CD14-positive monocyte (primary cell): ENCODE measurements at regions not wholly inside any gene's neighbourhood (a gene's known extent, or its start where the extent isn't known, plus 50 kb on each side); places are given as distances from the start of the nearest gene placed in this dataset.

Experiments used
- DNase-seq, 3 donors: peaks; one replicate each; pipeline ENCODE4 v3.0.0-alpha.2; 2011 to 2022
- H2AFZ ChIP-seq: 2 replicates; pipeline ENCODE4 v1.6.0; 2012; ENCODE audit warnings: mild to moderate bottlenecking, low read depth, low read length, inconsistent platforms; ENCODE audit not compliant: insufficient read depth, poor library complexity, severe bottlenecking
- H3K27ac ChIP-seq, 2 donors: 1 replicate in 1 of 2; 2 replicates in 1 of 2; pipeline ENCODE4 v1.5.1; 2012 to 2013; ENCODE audit warnings: low read length in 2 of 2, control low read depth in 1 of 2, inconsistent platforms in 1 of 2, low read depth in 1 of 2, mild to moderate bottlenecking in 1 of 2
- H3K27me3 ChIP-seq, 2 donors: one replicate each; pipeline versions ENCODE4 v1.6.0 to v1.6.1; 2011 to 2013; ENCODE audit warnings: low read length in 2 of 2; ENCODE audit not compliant: control insufficient read depth in 2 of 2, insufficient read depth in 2 of 2
- H3K36me3 ChIP-seq, 2 donors: replicated peaks in 1 of 2; 1 replicate in 1 of 2; 2 replicates in 1 of 2; pipeline versions ENCODE4 v1.5.1 to v1.6.1; 2012 to 2013; ENCODE audit warnings: low read length in 2 of 2, control low read depth in 1 of 2, inconsistent platforms in 1 of 2, mild to moderate bottlenecking in 1 of 2; ENCODE audit not compliant: insufficient read depth in 2 of 2, control insufficient read depth in 1 of 2
- H3K4me1 ChIP-seq, 2 donors: 1 replicate in 1 of 2; 2 replicates in 1 of 2; pipeline versions ENCODE4 v1.5.1 to v1.6.1; 2012 to 2013; ENCODE audit warnings: low read length in 2 of 2, control low read depth in 1 of 2, inconsistent platforms in 1 of 2, mild to moderate bottlenecking in 1 of 2, moderate library complexity in 1 of 2; ENCODE audit not compliant: insufficient read depth in 2 of 2, control insufficient read depth in 1 of 2
- H3K4me2 ChIP-seq: replicated peaks from 2 replicates; pipeline ENCODE3; 2012; ENCODE audit warnings: low read length, moderate library complexity, mild to moderate bottlenecking; ENCODE audit not compliant: poor library complexity, severe bottlenecking; ENCODE audit errors: extremely low read depth
- H3K4me3 ChIP-seq, 3 experiments: fragments of 200-600 bp in 1 of 3; sonication (generic) in 1 of 3; replicated peaks in 1 of 3; 1 replicate in 2 of 3; 2 replicates in 1 of 3; pipeline ENCODE4 v1.5.1; 2011 to 2013; ENCODE audit warnings: low read length in 3 of 3, mild to moderate bottlenecking in 3 of 3, control low read depth in 2 of 3, low read depth in 2 of 3, inconsistent platforms in 1 of 3, moderate library complexity in 1 of 3
- H3K79me2 ChIP-seq: 2 replicates; pipeline ENCODE4 v1.6.0; 2012; ENCODE audit warnings: mild to moderate bottlenecking, control low read depth, inconsistent platforms, low read length, moderate library complexity; ENCODE audit not compliant: insufficient read depth
- H3K9ac ChIP-seq: 2 replicates; pipeline ENCODE4 v1.6.0; 2017; ENCODE audit warnings: low read length, mild to moderate bottlenecking; ENCODE audit not compliant: insufficient read depth, poor library complexity, severe bottlenecking
- H3K9me3 ChIP-seq, 2 donors: replicated peaks in 1 of 2; 1 replicate in 1 of 2; 2 replicates in 1 of 2; pipeline versions ENCODE4 v1.5.1 to v1.6.1; 2012 to 2013; ENCODE audit warnings: low read length in 2 of 2, control low read depth in 1 of 2; ENCODE audit not compliant: control insufficient read depth in 1 of 2, insufficient read depth in 1 of 2
- H4K20me1 ChIP-seq: 2 replicates; pipeline ENCODE4 v1.6.0; 2012; ENCODE audit warnings: mild to moderate bottlenecking, low read length, control low read depth, moderate library complexity; ENCODE audit not compliant: insufficient read depth
- H3K27ac Mint-ChIP-seq, 7 donors: one replicate each; pipeline ENCODE4 v1.8.0; 2020; ENCODE audit warnings: mild to moderate bottlenecking in 7 of 7, mixed read lengths in 7 of 7, moderate library complexity in 6 of 7, inconsistent platforms in 2 of 7
- H3K27me3 Mint-ChIP-seq, 3 donors: one replicate each; pipeline ENCODE4 v1.8.0; 2021 to 2022; ENCODE audit warnings: low read depth in 3 of 3, mild to moderate bottlenecking in 3 of 3, mixed read lengths in 3 of 3, moderate library complexity in 3 of 3, inconsistent platforms in 1 of 3
- H3K36me3 Mint-ChIP-seq, 2 donors: one replicate each; pipeline ENCODE4 v1.8.0; 2020; ENCODE audit warnings: mixed read lengths in 2 of 2, inconsistent platforms in 1 of 2, mild to moderate bottlenecking in 1 of 2
- H3K4me1 Mint-ChIP-seq: one replicate; pipeline ENCODE4 v1.8.0; 2020; ENCODE audit warnings: mild to moderate bottlenecking, mixed read lengths
- H3K4me3 Mint-ChIP-seq, 2 donors: one replicate each; pipeline ENCODE4 v1.8.0; 2020; ENCODE audit warnings: mild to moderate bottlenecking in 2 of 2, mixed read lengths in 2 of 2, moderate library complexity in 1 of 2
- H3K9me3 Mint-ChIP-seq, 7 donors: one replicate each; pipeline ENCODE4 v1.8.0; 2020 to 2022; ENCODE audit warnings: mixed read lengths in 7 of 7, mild to moderate bottlenecking in 6 of 7, moderate library complexity in 6 of 7, inconsistent platforms in 2 of 7
- CTCF ChIP-seq: fragments of 200-600 bp; IDR thresholded peaks from one replicate; pipeline ENCODE4 v1.8.0; 2022; ENCODE audit warnings: antibody characterized with exemption, mild to moderate bottlenecking
- WGBS: methylation state at CpG from one replicate; pipeline ENCODE4 v1.1.5; 2013; ENCODE audit warnings: missing lambda C conversion rate; ENCODE audit not compliant: insufficient coverage; 5-methylcytosine and 5-hydroxymethylcytosine counted together
- intact Hi-C, 2 donors: fragments of 100-400 bp; cut with micrococcal nuclease; formaldehyde crosslinking; loops; one replicate each; pipeline versions ENCODE4 v1.15.0 to v1.15.1; 2023

- Histone ChIP-seq H3K4me2 (no peak overlapping the region), H2AFZ (no peak overlapping the region), H3K9me3 (peaks cover 4 to 30% of the 10 kb centered on the region in 2 donors), H4K20me1 (no peaks in the 10 kb centered on the region), H3K4me1 (no peaks in the 10 kb centered on the region), H3K79me2 (no peaks in the 10 kb centered on the region), H3K27ac (no peak overlapping the region), H3K9ac (no peak overlapping the region), H3K36me3 (no peaks in the 10 kb centered on the region), H3K4me3 (no peak overlapping the region), H3K27me3 (peaks cover 69 to 72% of the 10 kb centered on the region in 2 donors)
- 6% methylated on average over 2 of the region's 6 CpGs for WGBS
- Mint-ChIP-seq H3K27ac (no peak overlapping the region), H3K27me3 (peaks cover 63 to 84% (median 64%) of the 10 kb centered on the region in 3 donors), H3K4me3 (peak overlapping the region in 1 of 2 donors; percentile 46), H3K9me3 (peaks cover 2 to 16% (median 11%) of the 10 kb centered on the region in 7 donors), H3K36me3 (peaks cover 0 to 6% of the 10 kb centered on the region in 2 donors), H3K4me1 (peaks cover 17% of the 10 kb centered on the region)
- intact Hi-C loops, result no loop called here
- peak; percentile 46 for TF ChIP-seq CTCF
- DNase-seq, result no peak
Observed at GRCh38 chr11:43573233-43573632, 107.3 kb upstream of the HSD17B12 start.

- DNase-seq, result no peak
- intact Hi-C loops, result no loop called here
- no peaks in the 10 kb centered on the region for H3K4me1 ChIP-seq
- no peak overlapping the region for H3K4me2 ChIP-seq
- no peak for TF ChIP-seq CTCF
- no peaks in the 10 kb centered on the region for H3K36me3 ChIP-seq
- H3K9me3 ChIP-seq, result peaks cover 4 to 36% of the 10 kb centered on the region in 2 donors
- no peak overlapping the region for H3K27ac Mint-ChIP-seq
- peak overlapping the region in 1 of 2 donors; percentile 59 for H3K4me3 Mint-ChIP-seq
- H3K9ac ChIP-seq, result no peak overlapping the region
- peaks cover 69 to 86% (median 70%) of the 10 kb centered on the region in 3 donors for H3K27me3 Mint-ChIP-seq
- H3K4me1 Mint-ChIP-seq, result peaks cover 20% of the 10 kb centered on the region
- H4K20me1 ChIP-seq, result no peaks in the 10 kb centered on the region
- H3K27ac ChIP-seq, result no peak overlapping the region
- 71% methylated on average over 3 of the region's 5 CpGs for WGBS
- peaks cover 2 to 16% (median 11%) of the 10 kb centered on the region in 7 donors for H3K9me3 Mint-ChIP-seq
- no peak overlapping the region for H3K4me3 ChIP-seq
- no peak overlapping the region for H2AFZ ChIP-seq
- peaks cover 75 to 78% of the 10 kb centered on the region in 2 donors for H3K27me3 ChIP-seq
- no peaks in the 10 kb centered on the region for H3K79me2 ChIP-seq
- peaks cover 0 to 6% of the 10 kb centered on the region in 2 donors for H3K36me3 Mint-ChIP-seq
Observed at GRCh38 chr11:43573873-43574272, 106.7 kb upstream of the HSD17B12 start.
